K562 (cell line): ENCODE measurements at regions not wholly inside any gene's neighbourhood (a gene's known extent, or its start where the extent isn't known, plus 50 kb on each side); places are given as distances from the start of the nearest gene placed in this dataset.

Source experiments
- BRD4 ChIP-seq: fragments of 200-600 bp; sonication (generic); IDR thresholded peaks from 2 replicates; pipeline ENCODE4 v1.6.1; 2017; ENCODE audit warnings: inconsistent platforms
- IRF9 ChIP-seq: fragments of 450-650 bp; IDR thresholded peaks from 2 replicates; pipeline ENCODE4 v1.6.1; 2016; ENCODE audit warnings: missing biosample characterization, missing genetic modification characterization
- MEF2D ChIP-seq: conservative IDR thresholded peaks from 2 replicates; pipeline ENCODE4 v1.6.1; 2016; ENCODE audit warnings: low read depth, missing genetic modification characterization, missing compliant biosample characterization
- SRSF9 ChIP-seq: fragments of 200-400 bp; formaldehyde crosslinking; IDR thresholded peaks from 2 replicates; pipeline ENCODE4 v1.6.1; 2017; ENCODE audit warnings: low read depth, low read length, borderline replicate concordance
- ZHX1 ChIP-seq: fragments of 150-350 bp; conservative IDR thresholded peaks from 2 replicates; pipeline ENCODE4 v1.6.1; 2014; ENCODE audit warnings: low read length
- ZNF3 ChIP-seq: fragments of 250-450 bp; sonication (Bioruptor Pico); IDR thresholded peaks from 2 replicates; pipeline ENCODE4 v1.5.0; 2021; ENCODE audit warnings: mild to moderate bottlenecking, moderate library complexity
- ZNF407 ChIP-seq: fragments of 450-650 bp; IDR thresholded peaks from 2 replicates; pipeline ENCODE4 v1.6.1; 2016; ENCODE audit warnings: low read depth
- ZNF507 ChIP-seq: conservative IDR thresholded peaks from 2 replicates; pipeline ENCODE4 v1.6.1; 2017; ENCODE audit warnings: missing genetic modification characterization, missing compliant biosample characterization
- ZSCAN32 ChIP-seq: fragments of 450-650 bp; formaldehyde crosslinking; IDR thresholded peaks from 2 replicates; pipeline ENCODE4 v1.4.0; 2020; ENCODE audit warnings: mild to moderate bottlenecking, moderate library complexity

GRCh38 chr1:214977110-214977509 is 105.4 kb upstream of the KCNK2 start (continued):
- TF ChIP-seq ZHX1 (no peak), ZNF407 (no peak), ZNF3 (CRISPR knock-in tag) (no peak), ZSCAN32 (CRISPR knock-in tag) (no peak), MEF2D (tag) (no peak), BRD4 (no peak), IRF9 (no peak), ZNF507 (no peak), SRSF9 (no peak)
- TF ChIP-seq, all 486 proteins: peak for 0
